ENCODE measurements at regions not wholly inside any gene's neighbourhood (a gene's known extent, or its start where the extent isn't known, plus 50 kb on each side); places are given as distances from the start of the nearest gene placed in this dataset.

DNA sequence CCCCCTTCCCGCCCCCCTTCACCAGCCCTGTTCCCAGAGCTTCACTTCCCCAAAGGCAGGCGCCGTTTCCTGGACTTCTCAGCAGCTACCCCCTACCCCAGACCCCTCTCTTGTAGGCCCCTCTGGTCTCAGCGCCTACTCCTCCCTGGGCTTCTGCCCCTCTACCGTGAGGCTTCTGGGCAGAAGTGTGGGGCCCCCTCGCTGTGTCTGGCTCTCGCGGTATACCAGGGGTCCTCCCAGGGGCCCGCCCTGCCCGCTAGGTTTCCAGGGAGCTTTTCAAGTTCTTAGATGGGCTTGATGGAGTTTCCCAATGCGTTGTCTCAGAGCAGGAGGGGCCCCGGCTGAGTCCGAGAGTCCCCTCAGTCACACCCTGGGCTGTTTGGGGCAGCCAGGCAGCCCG, 247.1 kb downstream of the SEC14L1 start:
- Histone ChIP-seq H3K36me3 (ENCODE audit: control insufficient read depth, insufficient read depth, low read length) (no peaks in the 10 kb centered on the region; the same call in none of the 2 replicates), H3K27me3 (replicated peaks; ENCODE audit: control insufficient read depth, insufficient read depth, low read length) (no peaks in the 10 kb centered on the region), H3K4me3 (replicated peaks; ENCODE audit: low read depth, low read length) (no peak overlapping the region)
- no peak for DNase-seq (ENCODE audit: extremely low read depth, insufficient read length)
- TF ChIP-seq CTCF (IDR thresholded peaks at IDR 0.05; ENCODE audit: insufficient read depth, low read length, poor library complexity, severe bottlenecking), result no peak

GRCh38 chr17:77388384-77389306, 247.9 kb downstream of the SEC14L1 start:
- no peaks in the 10 kb centered on the region; the same call in none of the 2 replicates for H3K36me3 ChIP-seq (ENCODE audit: control insufficient read depth, insufficient read depth, low read length)
- TF ChIP-seq CTCF (IDR thresholded peaks at IDR 0.05; ENCODE audit: insufficient read depth, low read length, poor library complexity, severe bottlenecking), result no peak
- DNase-seq (ENCODE audit: extremely low read depth, insufficient read length), result no peak
- H3K27me3 ChIP-seq (replicated peaks; ENCODE audit: control insufficient read depth, insufficient read depth, low read length), result no peaks in the 10 kb centered on the region
- H3K4me3 ChIP-seq (replicated peaks; ENCODE audit: low read depth, low read length), result no peak overlapping the region

DNA sequence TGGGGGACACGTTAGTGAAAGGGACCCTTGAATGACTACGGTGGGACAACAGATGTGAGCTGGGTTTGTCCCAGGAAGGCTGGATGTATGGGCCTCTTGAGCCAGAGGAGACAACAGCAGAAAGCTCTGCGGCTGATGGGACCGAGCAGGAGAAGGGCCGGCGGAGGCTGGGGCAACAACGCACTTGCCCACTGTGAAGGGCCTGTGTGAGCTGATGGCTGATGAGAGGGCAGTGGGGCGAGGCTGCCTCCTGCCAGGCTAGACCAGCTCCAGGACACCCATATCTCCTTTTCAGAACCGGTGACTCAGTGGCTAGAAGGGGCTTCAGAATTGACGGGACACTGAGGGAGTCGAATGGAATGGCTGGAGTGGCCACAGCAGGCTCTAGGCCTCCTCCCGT, 250.1 kb downstream of the SEC14L1 start:
- Histone ChIP-seq H3K36me3 (ENCODE audit: control insufficient read depth, insufficient read depth, low read length) (no peaks in the 10 kb centered on the region; the same call in none of the 2 replicates), H3K4me3 (replicated peaks; ENCODE audit: low read depth, low read length) (no peak overlapping the region), H3K27me3 (replicated peaks; ENCODE audit: control insufficient read depth, insufficient read depth, low read length) (no peaks in the 10 kb centered on the region)
- no peak for TF ChIP-seq CTCF (IDR thresholded peaks at IDR 0.05; ENCODE audit: insufficient read depth, low read length, poor library complexity, severe bottlenecking)
- no peak for DNase-seq (ENCODE audit: extremely low read depth, insufficient read length)

DNA sequence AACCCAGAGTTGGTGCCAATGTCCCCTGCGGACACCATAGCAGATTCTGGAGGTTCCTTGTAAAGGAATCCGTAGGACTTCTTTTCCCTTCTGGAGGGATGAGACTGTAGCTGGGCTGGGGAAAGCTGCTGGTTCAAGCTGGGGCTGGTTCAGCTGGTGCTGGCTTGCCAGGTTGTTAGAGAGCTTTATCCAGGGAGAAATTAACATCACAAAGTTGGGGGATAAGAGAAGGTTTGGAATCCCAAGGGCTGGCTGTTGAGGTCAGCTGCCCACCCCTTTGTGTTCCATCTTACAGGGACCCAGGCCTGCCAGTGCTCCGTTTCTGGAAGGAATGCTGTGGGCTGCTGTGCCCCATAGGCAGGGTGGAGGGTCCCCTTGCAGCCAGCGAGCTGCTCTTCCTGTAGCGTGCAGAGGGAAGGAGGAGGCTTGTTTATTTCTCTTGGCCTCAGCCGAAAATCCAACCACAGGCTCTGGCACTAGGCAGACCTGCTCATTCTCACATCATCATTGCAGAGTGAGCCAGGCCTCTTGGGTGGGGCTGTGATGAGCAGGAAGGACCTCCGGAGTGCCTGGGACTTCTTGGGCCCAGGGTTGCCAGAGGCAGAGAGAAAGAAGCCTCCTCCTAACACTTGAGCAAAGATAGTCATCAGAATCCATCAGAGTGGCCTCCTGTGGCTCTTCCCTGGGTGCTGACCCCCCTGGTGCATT, 251.1 kb downstream of the SEC14L1 start:
- Histone ChIP-seq H3K4me3 (replicated peaks; ENCODE audit: low read depth, low read length) (no peak overlapping the region), H3K27me3 (replicated peaks; ENCODE audit: control insufficient read depth, insufficient read depth, low read length) (no peaks in the 10 kb centered on the region), H3K36me3 (ENCODE audit: control insufficient read depth, insufficient read depth, low read length) (no peaks in the 10 kb centered on the region; the same call in none of the 2 replicates)
- no peak for DNase-seq (ENCODE audit: extremely low read depth, insufficient read length)
- TF ChIP-seq CTCF (IDR thresholded peaks at IDR 0.05; ENCODE audit: insufficient read depth, low read length, poor library complexity, severe bottlenecking), result no peak

DNA sequence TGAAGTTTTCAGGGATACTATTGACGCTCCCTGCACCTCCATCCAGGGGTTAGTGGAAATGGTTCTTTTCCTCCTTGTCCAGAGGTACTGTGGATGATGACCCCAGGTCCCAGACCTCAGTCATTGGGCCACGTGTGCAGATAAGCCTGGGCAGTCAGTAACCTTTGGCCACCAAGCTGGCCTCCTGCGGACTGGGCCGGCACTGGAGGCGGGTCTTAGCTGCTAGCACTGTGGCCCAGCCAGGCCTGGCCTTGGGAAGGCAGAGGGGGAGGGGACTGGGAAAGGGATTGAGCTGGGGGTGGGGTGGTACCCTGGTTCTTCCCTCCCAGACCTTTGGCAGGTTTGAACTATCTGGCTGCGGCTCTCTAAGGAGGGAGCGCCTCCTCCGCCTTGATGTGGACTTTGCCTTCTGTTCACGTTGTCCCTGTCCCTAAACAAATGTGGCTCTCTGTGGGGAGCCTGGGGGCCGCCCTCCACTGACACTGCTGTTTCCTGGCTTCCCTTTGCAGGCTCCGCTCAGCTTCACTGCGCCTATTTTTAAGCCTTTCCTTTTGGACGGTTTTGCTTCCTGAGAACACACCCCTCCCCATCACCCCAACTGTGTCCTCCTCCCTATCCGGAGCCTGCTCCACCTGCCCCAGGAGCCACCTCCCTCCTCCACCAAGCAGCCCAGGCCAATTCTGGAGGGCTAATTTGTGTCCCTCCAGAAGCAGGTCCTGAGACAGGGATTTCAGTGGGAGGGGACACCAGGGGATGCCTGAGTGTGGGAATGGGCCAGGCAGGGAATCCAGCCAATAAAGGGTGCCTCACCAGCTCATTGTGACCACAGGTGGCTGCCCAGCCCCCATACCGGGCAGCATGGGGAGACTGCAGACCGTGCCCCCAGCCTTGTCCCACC, 251.9 kb downstream of the SEC14L1 start:
- no peak for TF ChIP-seq CTCF (IDR thresholded peaks at IDR 0.05; ENCODE audit: insufficient read depth, low read length, poor library complexity, severe bottlenecking)
- DNase-seq (ENCODE audit: extremely low read depth, insufficient read length), result no peak
- no peaks in the 10 kb centered on the region for H3K27me3 ChIP-seq (replicated peaks; ENCODE audit: control insufficient read depth, insufficient read depth, low read length)
- H3K36me3 ChIP-seq (ENCODE audit: control insufficient read depth, insufficient read depth, low read length), result no peaks in the 10 kb centered on the region; the same call in none of the 2 replicates
- H3K4me3 ChIP-seq (replicated peaks; ENCODE audit: low read depth, low read length), result no peak overlapping the region

Data from GM06990 (cell line).